Duodenal mucosa (tissue), 2 donors: ENCODE measurements at regions not wholly inside any gene's neighbourhood (a gene's known extent, or its start where the extent isn't known, plus 50 kb on each side); places are given as distances from the start of the nearest gene placed in this dataset.

Experiments used
- H3K27ac ChIP-seq: one replicate; pipeline ENCODE4 v1.7.0; 2013; ENCODE audit warnings: low read depth, low read length
- H3K27me3 ChIP-seq, 2 donors: one replicate each; pipeline ENCODE4 v1.7.0; 2013; ENCODE audit warnings: low read length in 2 of 2, control low read depth in 1 of 2; ENCODE audit not compliant: insufficient read depth in 2 of 2, control insufficient read depth in 1 of 2
- H3K36me3 ChIP-seq, 2 donors: one replicate each; pipeline ENCODE4 v1.7.0; 2013; ENCODE audit warnings: low read length in 2 of 2, control low read depth in 1 of 2; ENCODE audit not compliant: insufficient read depth in 2 of 2, control insufficient read depth in 1 of 2
- H3K4me1 ChIP-seq, 2 donors: one replicate each; pipeline ENCODE4 v1.7.0; 2013; ENCODE audit warnings: low read length in 2 of 2, control low read depth in 1 of 2; ENCODE audit not compliant: insufficient read depth in 2 of 2, control insufficient read depth in 1 of 2
- H3K4me3 ChIP-seq, 2 donors: one replicate each; pipeline ENCODE4 v1.7.0; 2013; ENCODE audit warnings: low read length in 2 of 2, low read depth in 1 of 2
- H3K9ac ChIP-seq, 2 donors: one replicate each; pipeline ENCODE4 v1.7.0; 2013; ENCODE audit warnings: low read length in 2 of 2, low read depth in 1 of 2
- H3K9me3 ChIP-seq, 2 donors: one replicate each; pipeline ENCODE4 v1.7.0; 2013; ENCODE audit warnings: low read length in 2 of 2, control low read depth in 1 of 2; ENCODE audit not compliant: control insufficient read depth in 1 of 2

- Histone ChIP-seq H3K9ac (no peak overlapping the region), H3K36me3 (no peaks in the 10 kb centered on the region), H3K9me3 (no peaks in the 10 kb centered on the region), H3K4me3 (no peak overlapping the region), H3K27ac (no peak overlapping the region), H3K27me3 (no peaks in the 10 kb centered on the region), H3K4me1 (peaks cover 14 to 17% of the 10 kb centered on the region in 2 donors)
Observed at GRCh38 chr6:134720353-134721059, 229.4 kb downstream of the ALDH8A1 start.

GRCh38 chr6:134719911-134720310 lies 230.0 kb downstream of the ALDH8A1 start:
- no peak overlapping the region for H3K9ac ChIP-seq
- no peaks in the 10 kb centered on the region for H3K27me3 ChIP-seq
- H3K4me3 ChIP-seq, result no peak overlapping the region
- H3K36me3 ChIP-seq, result no peaks in the 10 kb centered on the region
- no peak overlapping the region for H3K27ac ChIP-seq
- no peaks in the 10 kb centered on the region for H3K9me3 ChIP-seq
- peaks cover 16 to 17% of the 10 kb centered on the region in 2 donors for H3K4me1 ChIP-seq

- Histone ChIP-seq H3K27me3 (no peaks in the 10 kb centered on the region), H3K9ac (no peak overlapping the region), H3K9me3 (no peaks in the 10 kb centered on the region), H3K36me3 (no peaks in the 10 kb centered on the region), H3K4me3 (no peak overlapping the region), H3K27ac (no peak overlapping the region), H3K4me1 (peaks cover 13 to 16% of the 10 kb centered on the region in 2 donors)
Observed at GRCh38 chr6:134719286-134719685, 230.6 kb downstream of the ALDH8A1 start.

- H3K27me3 ChIP-seq, result no peaks in the 10 kb centered on the region
- H3K4me1 ChIP-seq, result peaks cover 3 to 6% of the 10 kb centered on the region in 2 donors
- no peak overlapping the region for H3K4me3 ChIP-seq
- no peaks in the 10 kb centered on the region for H3K36me3 ChIP-seq
- no peak overlapping the region for H3K27ac ChIP-seq
- H3K9me3 ChIP-seq, result no peaks in the 10 kb centered on the region
- no peak overlapping the region for H3K9ac ChIP-seq
Observed at GRCh38 chr6:134714679-134715078, 235.2 kb downstream of the ALDH8A1 start.

DNA sequence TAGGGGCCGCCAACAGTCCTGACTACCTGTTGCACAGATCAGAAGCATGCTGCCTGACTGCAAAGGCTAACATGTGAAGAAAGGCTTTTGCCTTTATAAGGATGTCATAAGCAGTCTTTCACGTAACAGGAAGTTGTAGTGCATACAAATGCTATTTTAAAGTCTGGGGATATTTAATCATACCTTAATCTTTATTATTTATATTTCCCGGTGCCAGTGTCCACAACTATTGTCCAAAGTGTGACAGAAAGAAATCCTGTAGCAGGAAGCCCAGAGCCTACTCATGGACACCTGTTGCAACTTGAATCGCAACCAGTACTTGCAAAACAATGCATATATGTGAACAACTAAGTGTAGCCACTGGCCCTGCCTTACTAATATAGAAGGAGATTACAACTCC lies 235.8 kb downstream of the ALDH8A1 start:
- Histone ChIP-seq H3K9ac (no peak overlapping the region), H3K4me3 (no peak overlapping the region), H3K36me3 (no peaks in the 10 kb centered on the region), H3K27me3 (no peaks in the 10 kb centered on the region), H3K9me3 (no peaks in the 10 kb centered on the region), H3K27ac (no peak overlapping the region), H3K4me1 (peaks cover 3 to 6% of the 10 kb centered on the region in 2 donors)

- H3K27ac ChIP-seq, result no peak overlapping the region
- H3K27me3 ChIP-seq, result no peaks in the 10 kb centered on the region
- no peaks in the 10 kb centered on the region for H3K36me3 ChIP-seq
- H3K4me1 ChIP-seq, result peaks cover 7 to 14% of the 10 kb centered on the region in 2 donors
- no peak overlapping the region for H3K9ac ChIP-seq
- H3K9me3 ChIP-seq, result no peaks in the 10 kb centered on the region
- H3K4me3 ChIP-seq, result no peak overlapping the region
Observed at GRCh38 chr6:134712311-134712710, 237.6 kb downstream of the ALDH8A1 start.

DNA sequence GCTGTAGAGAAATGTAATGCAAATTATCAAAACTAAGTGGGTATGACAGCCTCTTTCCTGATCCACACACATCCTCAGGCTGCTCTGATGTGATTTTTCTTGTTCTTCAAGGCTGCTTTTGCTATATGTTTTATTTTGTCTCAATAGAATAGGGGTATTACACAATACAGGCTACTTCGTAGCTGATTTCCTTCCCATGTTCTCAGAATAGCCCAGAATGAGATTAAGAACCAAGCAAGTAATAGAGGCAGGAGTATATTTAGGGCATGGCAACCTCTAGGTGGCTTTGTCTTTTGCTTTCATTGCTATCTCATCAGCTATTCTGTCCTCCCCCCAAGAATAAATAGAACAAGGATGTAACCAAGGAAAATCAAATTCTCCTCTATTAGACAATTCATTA lies 241.8 kb downstream of the ALDH8A1 start:
- H3K27me3 ChIP-seq, result no peaks in the 10 kb centered on the region
- no peak overlapping the region for H3K9ac ChIP-seq
- no peak overlapping the region for H3K4me3 ChIP-seq
- H3K9me3 ChIP-seq, result no peaks in the 10 kb centered on the region
- H3K27ac ChIP-seq, result no peak overlapping the region
- peaks cover 5 to 10% of the 10 kb centered on the region in 2 donors for H3K4me1 ChIP-seq
- H3K36me3 ChIP-seq, result no peaks in the 10 kb centered on the region

- H3K36me3 ChIP-seq, result no peaks in the 10 kb centered on the region
- no peaks in the 10 kb centered on the region for H3K27me3 ChIP-seq
- no peaks in the 10 kb centered on the region for H3K9me3 ChIP-seq
- peaks cover 5 to 10% of the 10 kb centered on the region in 2 donors for H3K4me1 ChIP-seq
- H3K9ac ChIP-seq, result no peak overlapping the region
- H3K27ac ChIP-seq, result no peak overlapping the region
- H3K4me3 ChIP-seq, result no peak overlapping the region
Observed at GRCh38 chr6:134707342-134708031, 242.4 kb downstream of the ALDH8A1 start.

DNA sequence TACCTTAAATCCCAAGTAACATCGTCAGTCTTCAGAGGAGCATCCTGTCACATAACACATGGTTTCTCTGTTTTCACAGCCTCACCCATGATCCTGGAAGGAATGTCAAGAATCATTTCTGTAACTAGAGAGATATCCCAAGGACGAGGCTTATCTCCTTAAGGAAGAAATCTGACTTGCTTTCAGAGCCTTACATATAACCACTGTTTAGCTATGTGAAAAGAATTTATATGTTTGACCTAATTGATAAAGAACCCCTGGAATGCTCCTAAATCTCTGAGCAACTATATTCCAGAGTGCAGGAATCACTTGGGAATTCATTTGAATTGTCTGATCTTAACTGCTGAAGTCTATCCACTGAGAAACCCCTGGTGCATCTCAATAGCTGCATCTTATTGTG lies 243.1 kb downstream of the ALDH8A1 start:
- H3K27me3 ChIP-seq, result no peaks in the 10 kb centered on the region
- H3K9ac ChIP-seq, result no peak overlapping the region
- peaks cover 5 to 10% of the 10 kb centered on the region in 2 donors for H3K4me1 ChIP-seq
- no peak overlapping the region for H3K4me3 ChIP-seq
- no peaks in the 10 kb centered on the region for H3K36me3 ChIP-seq
- no peak overlapping the region for H3K27ac ChIP-seq
- no peaks in the 10 kb centered on the region for H3K9me3 ChIP-seq

- no peak overlapping the region for H3K4me3 ChIP-seq
- peaks cover 5 to 10% of the 10 kb centered on the region in 2 donors for H3K4me1 ChIP-seq
- H3K9ac ChIP-seq, result no peak overlapping the region
- H3K36me3 ChIP-seq, result no peaks in the 10 kb centered on the region
- no peak overlapping the region for H3K27ac ChIP-seq
- no peaks in the 10 kb centered on the region for H3K9me3 ChIP-seq
- no peaks in the 10 kb centered on the region for H3K27me3 ChIP-seq
Observed at GRCh38 chr6:134706153-134706552, 243.7 kb downstream of the ALDH8A1 start.
